A673 (cell line): ENCODE measurements at regions not wholly inside any gene's neighbourhood (a gene's known extent, or its start where the extent isn't known, plus 50 kb on each side); places are given as distances from the start of the nearest gene placed in this dataset.

ENCODE experiments used
- BruUV-seq: library from RNA; stranded (reverse); fragments of 400-500 nt; replicated peaks from 2 replicates; lab custom pipeline; 2021; lab: Mats Ljungman, UMichigan
- CTCF ChIA-PET: fragments of 300-600 bp; sonication (Branson Sonifier 250); formaldehyde crosslinking; loops from one replicate; lab custom pipeline; 2022; ENCODE audit warnings: antibody characterized with exemption; lab: Charles Lee
- POLR2A ChIA-PET: fragments of 300-600 bp; sonication (Branson Sonifier 250); formaldehyde crosslinking; loops from one replicate; lab custom pipeline; 2022; ENCODE audit warnings: antibody characterized with exemption; ENCODE audit not compliant: low non-redundant PET; lab: Charles Lee
- DNase-seq: peaks from one replicate; pipeline ENCODE4 v3.0.0-alpha.2; 2015; ENCODE audit warnings: low spot score
- H3K27ac ChIP-seq: fragments of 200-600 bp; sonication (generic); 2 replicates; pipeline ENCODE4 v1.5.1; 2016; ENCODE audit warnings: mixed run types, low read depth, mild to moderate bottlenecking, mixed read lengths, antibody characterized with exemption, low read length; ENCODE audit not compliant: poor library complexity, severe bottlenecking
- H3K27me3 ChIP-seq: fragments of 200-600 bp; sonication (generic); replicated peaks from 2 replicates; pipeline ENCODE4 v1.6.1; 2017; ENCODE audit warnings: mixed run types, low read depth, mild to moderate bottlenecking, mixed read lengths, antibody characterized with exemption, low read length; ENCODE audit not compliant: insufficient read depth, poor library complexity
- H3K36me3 ChIP-seq: fragments of 200-600 bp; sonication (generic); 2 replicates; pipeline ENCODE4 v1.6.1; 2016; ENCODE audit warnings: mixed run types, mild to moderate bottlenecking, mixed read lengths, antibody characterized with exemption, low read length; ENCODE audit not compliant: insufficient read depth, poor library complexity, severe bottlenecking
- H3K4me1 ChIP-seq: fragments of 200-600 bp; sonication (generic); 2 replicates; pipeline ENCODE4 v1.6.1; 2017; ENCODE audit warnings: mixed run types, mild to moderate bottlenecking, mixed read lengths, antibody characterized with exemption, low read length; ENCODE audit not compliant: insufficient read depth, poor library complexity, severe bottlenecking
- H3K4me3 ChIP-seq: fragments of 200-600 bp; sonication (generic); 2 replicates; pipeline ENCODE4 v1.5.1; 2016; ENCODE audit warnings: low read depth, mixed run types, mild to moderate bottlenecking, mixed read lengths, low read length; ENCODE audit not compliant: poor library complexity, severe bottlenecking
- H3K9me3 ChIP-seq: fragments of 200-600 bp; sonication (generic); 2 replicates; pipeline ENCODE4 v1.6.1; 2016; ENCODE audit warnings: mixed run types, low read depth, mild to moderate bottlenecking, mixed read lengths, antibody characterized with exemption, low read length; ENCODE audit not compliant: poor library complexity, severe bottlenecking
- CTCF ChIP-seq: fragments of 300-800, 200-600 bp; sonication (generic); conservative IDR thresholded peaks from 2 replicates; pipeline ENCODE4 v1.5.1; 2017; ENCODE audit warnings: low read depth, mild to moderate bottlenecking, antibody characterized with exemption, low read length, moderate library complexity, mixed read lengths
- EZH2 ChIP-seq: fragments of 200-600 bp; sonication (generic); IDR thresholded peaks from 2 replicates; pipeline ENCODE4 v1.6.1; 2017; ENCODE audit warnings: borderline replicate concordance, low read depth, mild to moderate bottlenecking, mixed read lengths, antibody characterized with exemption, low read length; ENCODE audit not compliant: poor library complexity, severe bottlenecking
- intact Hi-C: fragments of 100-400 bp; cut with micrococcal nuclease; formaldehyde crosslinking; loops from one replicate; pipeline ENCODE4 v1.10.0; 2022; ENCODE audit not compliant: unreplicated experiment

GRCh38 chr11:128029219-128029722 is 558.1 kb downstream of the ETS1 start:
- BruUV-seq: no TSS peak
- CTCF ChIA-PET: no interaction called here
- no peak overlapping the region for H3K27ac ChIP-seq
- no peaks in the 10 kb centered on the region for H3K9me3 ChIP-seq
- no peak overlapping the region for H3K4me3 ChIP-seq
- TF ChIP-seq EZH2 (no peak), CTCF (no peak)
- H3K4me1 ChIP-seq: no peaks in the 10 kb centered on the region
- DNase-seq: no peak
- H3K36me3 ChIP-seq: no peaks in the 10 kb centered on the region
- intact Hi-C loops: no loop called here
- POLR2A ChIA-PET: no interaction called here
- H3K27me3 ChIP-seq: peaks cover 59% of the 10 kb centered on the region

- ChIA-PET POLR2A (no interaction called here), CTCF (no interaction called here)
- Histone ChIP-seq H3K4me3 (no peak overlapping the region), H3K4me1 (no peaks in the 10 kb centered on the region), H3K27ac (no peak overlapping the region), H3K27me3 (peaks cover 70% of the 10 kb centered on the region), H3K9me3 (no peaks in the 10 kb centered on the region), H3K36me3 (no peaks in the 10 kb centered on the region)
- TF ChIP-seq EZH2 (no peak), CTCF (no peak)
- BruUV-seq: no TSS peak
- no peak for DNase-seq
- intact Hi-C loops: no loop called here
Measured at GRCh38 chr11:128026596-128026995, 560.8 kb downstream of the ETS1 start.

GRCh38 chr11:128022761-128023160 is 564.6 kb downstream of the ETS1 start:
- TF ChIP-seq EZH2 (no peak), CTCF (no peak)
- ChIA-PET CTCF (no interaction called here), POLR2A (no interaction called here)
- Histone ChIP-seq H3K4me1 (no peaks in the 10 kb centered on the region), H3K27me3 (peaks cover 51% of the 10 kb centered on the region), H3K9me3 (no peaks in the 10 kb centered on the region), H3K27ac (no peak overlapping the region), H3K4me3 (no peak overlapping the region), H3K36me3 (no peaks in the 10 kb centered on the region)
- intact Hi-C loops: no loop called here
- no peak for DNase-seq
- no TSS peak for BruUV-seq
